ENCODE measurements at regions not wholly inside any gene's neighbourhood (a gene's known extent, or its start where the extent isn't known, plus 50 kb on each side); places are given as distances from the start of the nearest gene placed in this dataset.

DNA sequence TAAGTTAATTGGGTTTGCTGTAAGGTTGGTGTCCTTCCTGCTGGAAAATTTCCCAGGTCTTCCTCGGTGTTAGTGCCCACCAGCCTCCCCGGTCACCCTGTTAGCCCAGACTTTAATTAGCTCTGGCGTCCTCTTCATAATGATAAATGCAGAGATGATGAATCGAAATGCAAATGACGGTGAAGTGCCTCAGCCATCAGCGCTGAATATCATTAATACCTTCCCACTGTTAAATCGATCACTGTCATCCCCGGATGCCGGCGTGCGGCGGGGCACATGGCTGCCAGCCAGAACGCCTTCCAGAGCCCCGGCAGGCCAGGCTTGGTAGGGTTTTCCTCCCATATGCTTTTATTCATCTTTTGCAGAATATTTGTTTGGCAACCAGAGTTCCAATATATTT is 204.5 kb downstream of the IRX2 start:
- TF ChIP-seq, protein P1, sequence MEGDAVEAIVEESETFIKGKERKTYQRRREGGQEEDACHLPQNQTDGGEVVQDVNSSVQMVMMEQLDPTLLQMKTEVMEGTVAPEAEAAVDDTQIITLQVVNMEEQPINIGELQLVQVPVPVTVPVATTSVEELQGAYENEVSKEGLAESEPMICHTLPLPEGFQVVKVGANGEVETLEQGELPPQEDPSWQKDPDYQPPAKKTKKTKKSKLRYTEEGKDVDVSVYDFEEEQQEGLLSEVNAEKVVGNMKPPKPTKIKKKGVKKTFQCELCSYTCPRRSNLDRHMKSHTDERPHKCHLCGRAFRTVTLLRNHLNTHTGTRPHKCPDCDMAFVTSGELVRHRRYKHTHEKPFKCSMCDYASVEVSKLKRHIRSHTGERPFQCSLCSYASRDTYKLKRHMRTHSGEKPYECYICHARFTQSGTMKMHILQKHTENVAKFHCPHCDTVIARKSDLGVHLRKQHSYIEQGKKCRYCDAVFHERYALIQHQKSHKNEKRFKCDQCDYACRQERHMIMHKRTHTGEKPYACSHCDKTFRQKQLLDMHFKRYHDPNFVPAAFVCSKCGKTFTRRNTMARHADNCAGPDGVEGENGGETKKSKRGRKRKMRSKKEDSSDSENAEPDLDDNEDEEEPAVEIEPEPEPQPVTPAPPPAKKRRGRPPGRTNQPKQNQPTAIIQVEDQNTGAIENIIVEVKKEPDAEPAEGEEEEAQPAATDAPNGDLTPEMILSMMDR (IDR thresholded peaks at IDR 0.05; ENCODE audit: insufficient read depth, low read length, poor library complexity, severe bottlenecking) = no peak
- TF ChIP-seq EZH2phosphoT487 (conservative IDR thresholded peaks at IDR 0.05; ENCODE audit: low read length) = no peak
